ENCODE measurements at regions not wholly inside any gene's neighbourhood (a gene's known extent, or its start where the extent isn't known, plus 50 kb on each side); places are given as distances from the start of the nearest gene placed in this dataset.

GRCh38 chr7:42794673-42795072 lies 117.2 kb downstream of the C7orf25 start:
- no peak overlapping the region for H3K4me3 ChIP-seq (ENCODE audit: low read length)
- no peaks in the 10 kb centered on the region for H3K36me3 Mint-ChIP-seq (ENCODE audit: low read depth)
- no peaks in the 10 kb centered on the region for H3K27me3 ChIP-seq (ENCODE audit: control insufficient read depth, insufficient read depth, low read length, poor library complexity, severe bottlenecking)
- no peaks in the 10 kb centered on the region for H3K27me3 Mint-ChIP-seq (ENCODE audit: insufficient read depth)
- no peak overlapping the region for H3K27ac ChIP-seq (ENCODE audit: low read depth, low read length)
- TF ChIP-seq CTCF (conservative IDR thresholded peaks at IDR 0.05): no peak
- no peak overlapping the region for H3K27ac Mint-ChIP-seq
- 89 to 94% methylated on average over 18 to 19 of the region's 19 CpGs for WGBS, 2 experiments (ENCODE audit: insufficient coverage in 1 of 2, insufficient read length in 1 of 2)
- no peaks in the 10 kb centered on the region for H3K4me1 Mint-ChIP-seq
- no peaks in the 10 kb centered on the region for H3K4me1 ChIP-seq (ENCODE audit: control insufficient read depth, insufficient read depth, low read length)
- DNase-seq: no peak
- H3K4me3 Mint-ChIP-seq: no peak overlapping the region
- no peaks in the 10 kb centered on the region for H3K9me3 ChIP-seq (ENCODE audit: control insufficient read depth, low read length)
- H3K9me3 Mint-ChIP-seq: no peaks in the 10 kb centered on the region
- no peak overlapping the region for H3K9ac ChIP-seq (ENCODE audit: extremely low read depth, low read length, poor library complexity, severe bottlenecking)
- H3K36me3 ChIP-seq (ENCODE audit: control insufficient read depth, insufficient read depth, low read length): no peaks in the 10 kb centered on the region

- WGBS, 2 experiments (ENCODE audit: insufficient coverage in 1 of 2, insufficient read length in 1 of 2): 89 to 97% methylated on average over 3 of the region's 3 CpGs
- H3K4me1 Mint-ChIP-seq: no peaks in the 10 kb centered on the region
Measured at GRCh38 chr7:42792841-42793240, 119.0 kb downstream of the C7orf25 start.

GRCh38 chr7:42790196-42790595 lies 121.7 kb downstream of the C7orf25 start:
- Mint-ChIP-seq H3K27ac (no peak overlapping the region), H3K36me3 (ENCODE audit: low read depth) (no peaks in the 10 kb centered on the region)

More at GRCh38 chr7:42792841-42793240, 119.0 kb downstream of the C7orf25 start:
- Histone ChIP-seq H3K9me3 (ENCODE audit: control insufficient read depth, low read length) (no peaks in the 10 kb centered on the region), H3K36me3 (ENCODE audit: control insufficient read depth, insufficient read depth, low read length) (no peaks in the 10 kb centered on the region), H3K9ac (ENCODE audit: extremely low read depth, low read length, poor library complexity, severe bottlenecking) (no peak overlapping the region), H3K4me3 (ENCODE audit: low read length) (no peak overlapping the region), H3K4me1 (ENCODE audit: control insufficient read depth, insufficient read depth, low read length) (no peaks in the 10 kb centered on the region), H3K27ac (ENCODE audit: low read depth, low read length) (no peak overlapping the region), H3K27me3 (ENCODE audit: control insufficient read depth, insufficient read depth, low read length, poor library complexity, severe bottlenecking) (no peaks in the 10 kb centered on the region)
- no peak overlapping the region for H3K27ac Mint-ChIP-seq
- H3K27me3 Mint-ChIP-seq (ENCODE audit: insufficient read depth): no peaks in the 10 kb centered on the region
- peaks cover 3% of the 10 kb centered on the region for H3K9me3 Mint-ChIP-seq
- H3K36me3 Mint-ChIP-seq (ENCODE audit: low read depth): no peaks in the 10 kb centered on the region
- DNase-seq: no peak
- no peak overlapping the region for H3K4me3 Mint-ChIP-seq
- no peak for TF ChIP-seq CTCF (conservative IDR thresholded peaks at IDR 0.05)

More at GRCh38 chr7:42790196-42790595, 121.7 kb downstream of the C7orf25 start:
- H3K4me3 ChIP-seq (ENCODE audit: low read length): no peak overlapping the region
- no peaks in the 10 kb centered on the region for H3K36me3 ChIP-seq (ENCODE audit: control insufficient read depth, insufficient read depth, low read length)
- no peak overlapping the region for H3K9ac ChIP-seq (ENCODE audit: extremely low read depth, low read length, poor library complexity, severe bottlenecking)
- peaks cover 6% of the 10 kb centered on the region for H3K9me3 Mint-ChIP-seq
- DNase-seq: no peak
- no peak overlapping the region for H3K27ac ChIP-seq (ENCODE audit: low read depth, low read length)
- H3K9me3 ChIP-seq (ENCODE audit: control insufficient read depth, low read length): no peaks in the 10 kb centered on the region
- H3K27me3 Mint-ChIP-seq (ENCODE audit: insufficient read depth): no peaks in the 10 kb centered on the region
- no peak overlapping the region for H3K4me3 Mint-ChIP-seq
- no peaks in the 10 kb centered on the region for H3K27me3 ChIP-seq (ENCODE audit: control insufficient read depth, insufficient read depth, low read length, poor library complexity, severe bottlenecking)
- no peak for TF ChIP-seq CTCF (conservative IDR thresholded peaks at IDR 0.05)
- WGBS, 2 experiments (ENCODE audit: insufficient coverage in 1 of 2, insufficient read length in 1 of 2): 87% methylated on average over 1 of the region's 1 CpG; no CpG with 5 or more reads in 1 of the 2 experiments
- H3K4me1 ChIP-seq (ENCODE audit: control insufficient read depth, insufficient read depth, low read length): no peaks in the 10 kb centered on the region
- H3K4me1 Mint-ChIP-seq: no peaks in the 10 kb centered on the region

All from endodermal cell (in vitro differentiated cells).